ENCODE measurements at regions not wholly inside any gene's neighbourhood (a gene's known extent, or its start where the extent isn't known, plus 50 kb on each side); places are given as distances from the start of the nearest gene placed in this dataset.

DNA sequence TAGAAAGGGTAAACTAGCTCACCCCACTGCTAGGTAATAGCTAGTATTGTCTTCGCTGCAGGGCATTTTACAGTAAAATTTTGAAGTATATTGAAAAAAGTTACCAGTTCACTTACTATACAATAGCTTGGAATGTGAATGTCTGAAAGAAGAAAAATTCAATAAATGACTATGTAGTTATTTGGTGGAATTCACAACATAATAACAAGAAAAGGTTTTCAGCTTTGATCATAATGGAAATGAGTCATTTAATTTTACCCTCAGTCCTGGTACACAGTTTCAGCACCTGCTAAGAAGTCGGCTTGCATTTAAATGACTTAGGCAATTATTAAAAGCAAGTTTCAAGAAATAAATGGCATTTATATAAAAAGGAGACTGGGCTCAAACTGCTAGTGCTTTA, 90.4 kb downstream of the NUP35 start:
- no peaks in the 10 kb centered on the region for H3K27me3 Mint-ChIP-seq
- H3K4me1 Mint-ChIP-seq = peaks cover 22% of the 10 kb centered on the region
- ChIA-PET POLR2A (no interaction called here), CTCF (no interaction called here)
- peaks cover 3% of the 10 kb centered on the region for H3K36me3 Mint-ChIP-seq (ENCODE audit: low read depth)
- H3K4me3 Mint-ChIP-seq = no peak overlapping the region
- H3K27ac Mint-ChIP-seq = no peak overlapping the region
- DNase-seq = no peak
- H3K9me3 Mint-ChIP-seq = peaks cover 3% of the 10 kb centered on the region

DNA sequence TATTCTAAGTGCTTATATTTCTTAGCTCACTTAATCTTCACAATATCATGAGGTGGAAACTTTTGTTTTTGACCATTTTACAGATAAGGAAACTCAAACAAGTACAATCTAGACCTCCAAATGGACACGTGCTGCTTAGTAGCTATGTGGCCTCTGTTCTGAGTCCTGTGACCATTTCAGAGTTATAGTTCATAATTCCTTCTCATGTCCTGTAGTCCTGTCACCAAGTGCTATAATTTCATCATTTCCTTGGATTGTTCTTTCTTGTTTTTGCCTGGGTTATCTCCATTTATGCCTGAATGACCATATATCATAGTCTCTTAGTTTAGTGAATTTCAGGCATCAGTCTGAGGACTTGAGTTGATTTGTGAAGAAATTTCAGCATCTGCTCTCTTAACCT, 91.7 kb downstream of the NUP35 start:
- no peak for DNase-seq
- no peaks in the 10 kb centered on the region for H3K9me3 Mint-ChIP-seq
- H3K4me1 Mint-ChIP-seq = peaks cover 22% of the 10 kb centered on the region
- ChIA-PET POLR2A (no interaction called here), CTCF (no interaction called here)
- no peaks in the 10 kb centered on the region for H3K27me3 Mint-ChIP-seq
- no peak overlapping the region for H3K27ac Mint-ChIP-seq
- no peaks in the 10 kb centered on the region for H3K36me3 Mint-ChIP-seq (ENCODE audit: low read depth)
- H3K4me3 Mint-ChIP-seq = no peak overlapping the region

DNA sequence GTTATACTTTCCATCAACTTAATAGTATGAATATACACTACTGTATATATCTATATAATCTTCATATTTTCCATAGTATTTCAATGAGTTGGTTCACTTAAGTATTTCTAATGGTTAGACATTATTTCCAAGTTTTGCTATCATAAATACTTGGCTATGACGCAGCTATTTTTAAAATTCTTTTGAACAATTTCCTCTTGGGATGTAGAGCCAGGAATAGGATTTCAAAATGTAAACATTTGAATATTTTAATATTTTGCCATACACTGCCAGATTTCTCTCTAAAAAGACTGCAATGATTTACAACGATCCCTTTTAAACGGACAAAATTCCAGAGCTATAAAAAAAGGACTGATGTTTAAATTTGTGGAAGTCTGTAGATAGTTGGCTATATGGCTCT, 95.6 kb downstream of the NUP35 start:
- DNase-seq = no peak
- Mint-ChIP-seq H3K4me1 (no peaks in the 10 kb centered on the region), H3K36me3 (ENCODE audit: low read depth) (no peaks in the 10 kb centered on the region), H3K9me3 (no peaks in the 10 kb centered on the region), H3K27me3 (no peaks in the 10 kb centered on the region), H3K27ac (no peak overlapping the region), H3K4me3 (no peak overlapping the region)
- POLR2A ChIA-PET = no interaction called here
- CTCF ChIA-PET = no interaction called here

- no peak for DNase-seq
- CTCF ChIA-PET = interaction anchor here (0.9 kb wide), 1 partner anchor 9 kb away, joined by 3 read pairs; no protein-coding TSS in a partner anchor
- H3K4me1 Mint-ChIP-seq = no peaks in the 10 kb centered on the region
- no peak overlapping the region for H3K27ac Mint-ChIP-seq
- H3K9me3 Mint-ChIP-seq = peaks cover 4% of the 10 kb centered on the region
- H3K36me3 Mint-ChIP-seq (ENCODE audit: low read depth) = no peaks in the 10 kb centered on the region
- no peaks in the 10 kb centered on the region for H3K27me3 Mint-ChIP-seq
- H3K4me3 Mint-ChIP-seq = no peak overlapping the region
- POLR2A ChIA-PET = no interaction called here
Measured at GRCh38 chr2:183222751-183223150, 98.5 kb downstream of the NUP35 start.

GRCh38 chr2:183224948-183225347, 100.7 kb downstream of the NUP35 start:
- H3K9me3 Mint-ChIP-seq = peaks cover 4% of the 10 kb centered on the region
- ChIA-PET CTCF (no interaction called here), POLR2A (no interaction called here)
- no peaks in the 10 kb centered on the region for H3K36me3 Mint-ChIP-seq (ENCODE audit: low read depth)
- no peaks in the 10 kb centered on the region for H3K27me3 Mint-ChIP-seq
- no peak overlapping the region for H3K27ac Mint-ChIP-seq
- no peak overlapping the region for H3K4me3 Mint-ChIP-seq
- no peak for DNase-seq
- H3K4me1 Mint-ChIP-seq = no peaks in the 10 kb centered on the region

DNA sequence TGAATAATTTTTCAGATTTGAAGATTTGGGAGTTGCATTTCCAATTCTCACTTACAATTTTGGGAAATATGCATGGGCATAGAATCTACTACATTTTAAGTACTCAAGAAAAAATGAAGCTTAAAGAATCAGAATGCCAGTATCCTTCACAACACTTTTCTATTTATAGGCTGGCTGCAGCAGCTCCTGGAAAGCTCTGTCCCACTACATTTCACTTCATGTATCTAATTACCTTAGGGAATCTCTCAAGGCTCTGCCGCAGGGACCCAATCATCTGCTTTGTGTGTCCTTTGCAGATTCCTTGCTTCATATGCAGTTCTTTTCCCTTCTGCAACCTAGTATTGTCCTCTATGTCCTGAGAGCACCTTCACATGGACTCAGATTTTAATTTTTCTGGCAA, 102.9 kb downstream of the NUP35 start:
- POLR2A ChIA-PET = no interaction called here
- H3K27ac Mint-ChIP-seq = no peak overlapping the region
- peaks cover 6% of the 10 kb centered on the region for H3K9me3 Mint-ChIP-seq
- no peak overlapping the region for H3K4me3 Mint-ChIP-seq
- no peaks in the 10 kb centered on the region for H3K4me1 Mint-ChIP-seq
- H3K36me3 Mint-ChIP-seq (ENCODE audit: low read depth) = no peaks in the 10 kb centered on the region
- CTCF ChIA-PET = no interaction called here
- H3K27me3 Mint-ChIP-seq = no peaks in the 10 kb centered on the region
- no peak for DNase-seq

- Mint-ChIP-seq H3K9me3 (peaks cover 6% of the 10 kb centered on the region), H3K4me3 (no peak overlapping the region), H3K36me3 (ENCODE audit: low read depth) (no peaks in the 10 kb centered on the region), H3K27ac (no peak overlapping the region), H3K4me1 (no peaks in the 10 kb centered on the region), H3K27me3 (no peaks in the 10 kb centered on the region)
- no peak for DNase-seq
- POLR2A ChIA-PET = no interaction called here
- CTCF ChIA-PET = no interaction called here
Measured at GRCh38 chr2:183229386-183229785, 105.1 kb downstream of the NUP35 start.

- DNase-seq = no peak
- H3K9me3 Mint-ChIP-seq = peaks cover 2% of the 10 kb centered on the region
- H3K36me3 Mint-ChIP-seq (ENCODE audit: low read depth) = no peaks in the 10 kb centered on the region
- ChIA-PET POLR2A (no interaction called here), CTCF (interaction anchor here (1.2 kb wide), 1 partner anchor 55 kb away, joined by 3 read pairs; no protein-coding TSS in a partner anchor)
- no peaks in the 10 kb centered on the region for H3K4me1 Mint-ChIP-seq
- H3K4me3 Mint-ChIP-seq = no peak overlapping the region
- no peak overlapping the region for H3K27ac Mint-ChIP-seq
- H3K27me3 Mint-ChIP-seq = no peaks in the 10 kb centered on the region
Measured at GRCh38 chr2:183232161-183232865, 108.1 kb downstream of the NUP35 start.

DNA sequence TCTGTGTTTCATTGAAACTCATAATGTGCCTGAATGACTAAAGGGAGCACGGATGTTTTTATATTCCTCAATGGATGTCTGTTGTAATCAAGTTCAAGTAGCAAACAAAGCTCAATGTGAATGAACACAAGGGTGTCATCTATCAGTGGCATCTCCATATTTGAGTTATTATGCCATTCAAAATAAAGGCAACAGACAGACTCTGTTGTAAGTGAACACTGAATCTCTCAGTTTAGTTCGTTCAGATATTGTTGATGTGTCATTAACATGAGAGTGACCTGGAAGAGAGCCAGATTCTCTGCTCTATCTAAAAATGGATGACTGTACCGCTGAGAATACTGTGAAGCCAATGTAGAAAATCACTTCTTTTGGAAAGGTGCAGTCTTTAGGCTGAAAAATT, 118.7 kb downstream of the NUP35 start:
- no peak for DNase-seq
- CTCF ChIA-PET = interaction anchor here (2.0 kb wide), 1 partner anchor 40 kb away, joined by 4 read pairs; no protein-coding TSS in a partner anchor
- POLR2A ChIA-PET = interaction anchor here (0.6 kb wide), 1 partner anchor 256 kb away, joined by 4 read pairs; no protein-coding TSS in a partner anchor
- Mint-ChIP-seq H3K27ac (no peak overlapping the region), H3K36me3 (ENCODE audit: low read depth) (no peaks in the 10 kb centered on the region), H3K4me1 (no peaks in the 10 kb centered on the region), H3K27me3 (no peaks in the 10 kb centered on the region), H3K4me3 (no peak overlapping the region), H3K9me3 (no peaks in the 10 kb centered on the region)

GRCh38 chr2:183243758-183244157, 119.5 kb downstream of the NUP35 start:
- Mint-ChIP-seq H3K27me3 (no peaks in the 10 kb centered on the region), H3K36me3 (ENCODE audit: low read depth) (no peaks in the 10 kb centered on the region), H3K27ac (no peak overlapping the region), H3K4me1 (no peaks in the 10 kb centered on the region), H3K4me3 (no peak overlapping the region), H3K9me3 (no peaks in the 10 kb centered on the region)
- POLR2A ChIA-PET = no interaction called here
- CTCF ChIA-PET = interaction anchor here (2.0 kb wide), 1 partner anchor 40 kb away, joined by 4 read pairs; no protein-coding TSS in a partner anchor
- no peak for DNase-seq

DNA sequence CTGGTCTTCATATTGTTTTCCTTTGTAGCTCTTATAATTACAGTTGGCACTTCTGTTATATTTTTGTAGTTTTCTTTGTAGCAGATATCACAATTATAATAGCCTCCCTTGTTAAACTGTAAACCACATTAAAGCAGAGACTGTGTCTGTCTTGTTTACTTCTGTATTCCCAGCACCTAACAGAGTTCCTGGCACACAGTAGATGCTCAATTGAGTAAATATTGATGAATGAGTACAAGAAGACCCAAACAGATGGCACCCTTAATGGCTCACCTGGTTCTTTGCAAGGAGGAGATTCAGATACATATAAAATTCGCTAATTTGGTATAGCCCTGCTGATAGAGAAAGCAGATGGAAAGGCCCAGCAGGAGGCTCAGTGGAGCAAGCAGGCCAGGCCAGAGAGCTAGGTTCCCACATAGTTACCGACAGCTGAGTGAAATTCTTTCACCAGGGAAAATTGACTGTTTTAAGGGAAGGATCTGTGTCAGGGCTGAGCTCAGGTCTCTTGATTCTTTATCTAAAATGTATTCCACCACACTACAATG, 120.1 kb downstream of the NUP35 start:
- ChIA-PET CTCF (interaction anchor here (2.0 kb wide), 1 partner anchor 41 kb away, joined by 4 read pairs; no protein-coding TSS in a partner anchor), POLR2A (no interaction called here)
- DNase-seq = no peak
- H3K27me3 Mint-ChIP-seq = no peaks in the 10 kb centered on the region
- no peaks in the 10 kb centered on the region for H3K36me3 Mint-ChIP-seq (ENCODE audit: low read depth)
- no peaks in the 10 kb centered on the region for H3K9me3 Mint-ChIP-seq
- no peak overlapping the region for H3K4me3 Mint-ChIP-seq
- no peaks in the 10 kb centered on the region for H3K4me1 Mint-ChIP-seq
- no peak overlapping the region for H3K27ac Mint-ChIP-seq

DNA sequence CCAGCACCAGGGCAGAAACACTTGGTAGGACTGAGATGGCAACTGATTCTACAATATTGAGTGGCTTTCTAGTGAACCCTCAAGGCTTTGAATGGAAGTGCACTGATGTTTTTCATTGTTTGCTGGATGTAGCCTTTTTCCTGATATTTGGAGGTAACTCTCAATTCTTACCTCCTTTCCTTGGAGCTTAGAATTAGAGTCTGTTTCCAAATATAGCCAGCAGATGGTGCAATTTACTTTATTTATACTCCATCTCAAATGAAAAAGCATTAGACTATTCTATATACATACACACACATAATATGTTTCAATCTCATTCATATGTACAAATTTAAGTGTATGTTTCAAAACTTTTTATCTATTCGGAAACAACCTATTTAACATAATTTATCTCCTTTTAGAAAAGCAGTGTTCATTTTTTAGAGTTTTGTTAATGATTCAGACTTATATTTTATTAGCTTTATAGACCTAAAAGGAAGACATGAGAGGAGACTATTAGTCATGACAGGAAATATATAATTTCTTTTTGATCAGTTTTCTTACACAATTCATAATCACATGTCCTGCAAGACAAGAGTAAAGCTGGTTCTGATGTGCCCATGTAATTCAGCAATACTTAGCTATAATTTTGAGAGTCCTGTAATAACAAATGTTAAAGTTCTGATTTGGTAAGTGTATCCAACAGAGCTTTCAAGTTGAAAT, 124.8 kb downstream of the NUP35 start:
- Mint-ChIP-seq H3K27ac (no peak overlapping the region), H3K4me3 (no peak overlapping the region), H3K36me3 (ENCODE audit: low read depth) (no peaks in the 10 kb centered on the region), H3K4me1 (no peaks in the 10 kb centered on the region), H3K9me3 (no peaks in the 10 kb centered on the region), H3K27me3 (no peaks in the 10 kb centered on the region)
- CTCF ChIA-PET = interaction anchor here (0.6 to 1.4 kb wide), 3 partner anchors 11 to 223 kb away, joined by 3 to 4 read pairs (median 4); no protein-coding TSS in a partner anchor
- DNase-seq = no peak
- POLR2A ChIA-PET = no interaction called here

DNA sequence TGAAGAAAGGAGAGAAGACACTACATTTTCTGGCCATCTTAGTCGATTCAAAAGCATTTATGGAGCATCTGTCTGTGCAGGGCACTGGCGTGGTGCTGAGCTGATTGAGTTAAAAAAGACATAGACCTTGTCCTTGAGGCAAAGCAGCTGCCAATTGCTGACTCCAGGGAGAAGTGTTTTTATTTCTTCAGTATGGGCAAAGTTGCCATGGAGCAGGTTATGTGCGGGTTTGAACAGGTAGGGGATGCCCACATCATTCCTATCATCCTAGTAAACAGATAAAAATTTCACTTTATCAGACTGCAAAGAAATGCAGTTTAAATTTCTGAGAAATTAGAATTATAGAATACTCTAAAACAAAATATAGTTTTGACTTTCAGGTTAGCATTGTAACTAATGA, 125.8 kb downstream of the NUP35 start:
- H3K9me3 Mint-ChIP-seq = no peaks in the 10 kb centered on the region
- ChIA-PET CTCF (no interaction called here), POLR2A (no interaction called here)
- H3K27ac Mint-ChIP-seq = no peak overlapping the region
- no peaks in the 10 kb centered on the region for H3K27me3 Mint-ChIP-seq
- no peaks in the 10 kb centered on the region for H3K4me1 Mint-ChIP-seq
- no peak for DNase-seq
- H3K4me3 Mint-ChIP-seq = no peak overlapping the region
- H3K36me3 Mint-ChIP-seq (ENCODE audit: low read depth) = no peaks in the 10 kb centered on the region

All from activated CD4-positive, alpha-beta T cell treated with anti-CD3 and anti-CD28 coated beads, Interleukin-2, amount 10 ng/mL, durations not matched to agents 7 days and 5 days (primary cell).